Non-pigmented ciliary epithelial cell (primary cell): ENCODE measurements at regions not wholly inside any gene's neighbourhood (a gene's known extent, or its start where the extent isn't known, plus 50 kb on each side); places are given as distances from the start of the nearest gene placed in this dataset.

Experiments used
- DNase-seq: peaks from one replicate; pipeline ENCODE4 v3.0.0-alpha.2; 2010; ENCODE audit warnings: low read depth

DNA sequence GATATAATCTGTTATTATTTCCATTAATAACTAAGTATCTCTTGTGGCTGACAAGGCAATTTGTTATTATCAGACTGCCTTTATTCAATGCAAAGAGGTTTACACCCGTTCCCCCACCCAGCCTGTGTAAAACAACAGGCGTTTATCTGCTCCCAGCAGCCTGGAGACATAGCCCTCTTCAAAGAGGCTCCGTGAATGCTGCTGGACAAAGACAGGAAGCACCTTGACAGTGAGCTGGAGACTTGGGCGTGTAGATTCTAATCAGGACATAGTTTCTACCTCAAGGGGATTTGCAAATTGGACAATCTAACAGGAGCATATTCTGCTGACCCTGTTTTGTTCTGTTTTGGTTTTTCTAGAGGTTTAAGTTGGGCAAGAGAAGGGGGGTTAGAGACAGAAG, 733.0 kb upstream of the KIRREL3 start:
- DNase-seq, result no peak

DNA sequence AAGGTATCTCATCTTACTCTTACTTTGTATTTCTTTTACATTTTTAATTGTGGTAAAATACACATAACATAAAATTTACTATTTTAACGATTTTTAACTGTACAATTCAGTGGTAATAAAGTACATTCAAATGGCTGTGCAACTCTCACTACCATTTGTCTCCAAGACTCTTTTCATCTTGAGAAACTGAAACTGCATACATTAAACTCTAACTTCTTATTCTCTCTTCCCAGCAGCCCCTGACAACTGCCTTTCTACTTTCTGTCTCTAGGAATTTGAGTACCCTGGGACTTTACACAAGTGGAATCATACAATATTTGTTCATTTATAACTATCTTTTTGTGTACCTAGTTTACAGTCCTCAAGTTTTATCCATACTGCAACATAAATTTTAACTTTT, 725.8 kb upstream of the KIRREL3 start:
- no peak for DNase-seq

DNA sequence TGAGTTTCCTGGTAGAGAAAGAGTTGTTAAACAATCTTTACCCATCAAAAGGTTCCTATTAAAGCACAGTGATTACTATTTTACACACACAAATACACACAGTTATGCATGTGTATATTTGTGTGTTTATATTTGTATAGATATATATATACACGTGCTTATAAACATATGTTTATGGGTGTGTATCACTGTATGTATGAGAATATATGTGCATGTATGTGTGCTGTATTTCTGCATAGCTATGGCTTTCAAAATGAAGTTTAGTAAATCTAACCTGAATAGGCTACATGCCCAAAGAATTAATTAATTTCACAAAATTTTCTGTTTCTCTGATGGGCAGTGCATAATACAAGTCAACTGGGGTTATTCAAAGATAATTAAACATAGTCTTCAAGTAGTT, 723.1 kb upstream of the KIRREL3 start:
- DNase-seq, result no peak

DNA sequence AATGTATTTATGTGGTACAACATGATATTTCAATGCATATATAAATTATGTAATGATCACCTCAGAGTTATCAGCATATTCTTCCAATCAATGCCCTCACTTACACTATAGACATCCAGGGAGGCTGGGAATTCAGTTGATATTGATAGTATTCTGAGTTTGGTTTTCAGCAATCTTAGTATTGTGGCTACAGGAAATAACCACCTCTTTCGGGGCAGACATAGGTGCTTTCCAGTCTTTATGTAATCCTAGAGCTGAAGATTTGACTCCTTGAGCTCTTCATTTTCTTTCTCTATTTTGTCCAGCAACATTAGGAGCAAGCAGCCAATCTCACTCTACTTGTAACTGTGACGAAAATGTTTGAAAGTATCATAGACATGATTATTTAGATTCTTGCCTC, 712.7 kb upstream of the KIRREL3 start:
- no peak for DNase-seq

DNA sequence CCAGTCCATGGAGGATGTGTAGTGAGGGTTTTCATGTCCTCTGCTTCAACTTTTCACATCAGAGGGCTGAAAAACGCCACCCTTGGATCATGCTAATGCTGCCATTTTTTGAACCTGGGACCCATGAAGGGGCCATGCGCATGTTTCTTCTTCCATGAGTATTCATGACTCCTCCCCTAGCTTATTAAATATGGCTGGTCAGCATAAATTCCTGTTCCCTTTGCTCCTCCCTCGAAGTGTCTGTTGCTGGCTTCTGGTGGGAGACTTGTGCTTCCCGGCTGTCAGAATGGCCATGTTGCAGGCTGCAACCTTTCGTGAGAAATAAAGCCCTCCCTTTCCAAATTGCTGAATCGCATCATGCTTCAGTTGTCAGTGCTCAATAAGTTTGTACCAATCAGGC, 711.2 kb upstream of the KIRREL3 start:
- DNase-seq, result no peak

DNA sequence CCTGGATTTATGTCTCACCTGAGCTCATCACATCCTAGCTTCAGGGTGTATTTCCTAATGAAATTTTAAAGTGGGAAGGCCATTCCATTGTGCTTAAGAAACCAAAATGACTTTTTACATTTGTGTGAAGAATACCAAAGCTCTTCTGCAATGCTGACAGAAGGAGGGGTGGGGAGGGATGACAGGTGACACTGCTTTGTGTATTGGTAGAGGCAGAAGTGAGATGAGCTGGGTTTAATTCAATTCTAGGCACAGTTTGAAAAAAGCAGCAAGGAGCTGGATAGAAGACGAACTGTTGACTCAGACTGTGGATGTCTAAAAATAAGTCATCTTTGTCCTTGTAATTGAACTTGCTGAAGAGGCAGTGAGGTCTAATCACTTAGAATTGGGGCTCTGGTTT, 710.3 kb upstream of the KIRREL3 start:
- DNase-seq, result no peak

DNA sequence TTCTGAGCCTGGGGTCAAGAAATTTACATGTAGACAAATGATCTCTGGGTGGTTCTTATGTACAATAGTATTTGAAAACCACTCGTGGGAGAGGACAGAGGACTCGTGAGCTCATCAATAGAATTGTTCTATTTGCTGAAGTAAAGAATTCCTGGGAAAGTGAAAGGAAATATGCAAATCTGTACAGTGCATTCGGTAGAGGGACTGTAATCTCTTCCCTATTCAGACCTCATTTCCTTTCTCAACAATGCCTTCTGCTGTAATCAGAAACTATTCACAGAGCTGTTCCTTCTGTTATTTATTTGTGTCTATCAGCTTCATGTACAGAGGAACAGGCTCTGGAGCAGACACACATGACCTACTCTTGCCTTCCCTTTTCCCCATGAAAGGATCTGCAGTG, 709.4 kb upstream of the KIRREL3 start:
- no peak for DNase-seq

DNA sequence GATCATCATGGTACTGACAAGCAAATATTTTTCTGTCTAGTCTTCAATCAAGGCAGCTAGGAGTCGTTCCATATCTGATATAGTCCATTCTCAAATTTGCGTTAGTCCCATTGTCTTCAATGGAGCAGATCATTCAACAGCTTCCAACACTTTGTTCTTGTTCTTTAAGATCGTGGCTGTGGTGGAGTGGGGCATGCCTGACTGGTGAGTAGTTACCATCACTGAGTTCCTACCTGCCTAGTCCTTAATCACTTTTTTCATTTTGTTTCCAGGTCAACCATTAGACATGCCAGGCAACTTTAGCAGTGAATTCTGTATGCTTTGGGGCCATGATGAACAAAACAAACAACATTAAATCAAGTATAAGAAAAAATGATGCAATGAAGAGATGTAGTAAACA, 693.1 kb upstream of the KIRREL3 start:
- DNase-seq, result no peak

DNA sequence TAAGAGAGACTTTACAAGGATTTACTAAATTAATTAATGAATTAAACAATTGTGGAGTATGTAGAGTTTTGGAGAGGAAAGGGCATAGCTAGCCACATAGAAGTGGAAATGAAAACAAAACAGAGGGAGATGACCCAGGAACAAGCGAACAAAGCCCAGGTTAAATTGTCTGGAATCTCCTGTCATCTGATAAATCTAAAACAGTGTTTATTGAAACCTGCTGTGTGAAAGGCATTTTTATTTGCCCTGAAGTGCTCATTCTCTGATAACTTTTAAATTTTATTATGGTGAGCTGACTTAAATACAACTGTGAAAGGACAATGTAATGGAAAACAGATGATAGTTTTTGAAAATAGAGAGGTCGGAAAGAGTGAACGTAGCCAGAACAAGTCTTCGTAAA, 682.8 kb upstream of the KIRREL3 start:
- DNase-seq, result no peak

DNA sequence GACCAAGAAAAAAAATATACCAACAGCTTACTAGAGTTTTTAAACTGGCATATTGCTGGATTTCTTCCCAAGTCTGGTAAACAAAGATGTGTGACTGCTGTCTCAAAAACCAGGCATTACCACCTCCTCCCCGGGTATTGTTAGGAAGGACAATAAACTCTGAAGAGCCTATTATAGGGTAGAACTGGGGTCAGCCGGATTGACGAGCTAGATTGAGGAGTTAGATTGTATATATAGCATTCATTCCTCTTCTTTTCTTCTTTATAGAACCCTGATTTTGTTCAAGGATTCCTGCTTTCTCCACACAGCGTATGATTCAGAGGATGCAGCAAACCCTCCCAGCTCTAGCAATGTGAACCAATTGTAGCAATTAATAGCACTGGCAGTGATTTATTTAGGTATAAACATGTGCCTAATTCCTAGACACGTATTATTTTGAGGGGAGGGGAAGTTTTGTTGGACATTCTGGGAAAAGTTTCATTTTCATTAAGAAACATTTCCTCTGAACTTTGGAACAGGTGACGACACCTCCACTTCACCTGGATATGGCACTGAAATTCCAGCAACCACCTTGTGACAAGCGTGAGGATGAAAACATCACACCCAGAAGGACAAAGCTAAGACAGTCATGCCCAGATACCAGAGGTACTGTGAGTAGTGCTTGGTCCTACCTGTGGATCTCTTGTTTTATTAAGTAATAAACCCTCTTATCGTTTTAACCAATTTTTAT, 679.4 kb upstream of the KIRREL3 start:
- DNase-seq, result no peak

DNA sequence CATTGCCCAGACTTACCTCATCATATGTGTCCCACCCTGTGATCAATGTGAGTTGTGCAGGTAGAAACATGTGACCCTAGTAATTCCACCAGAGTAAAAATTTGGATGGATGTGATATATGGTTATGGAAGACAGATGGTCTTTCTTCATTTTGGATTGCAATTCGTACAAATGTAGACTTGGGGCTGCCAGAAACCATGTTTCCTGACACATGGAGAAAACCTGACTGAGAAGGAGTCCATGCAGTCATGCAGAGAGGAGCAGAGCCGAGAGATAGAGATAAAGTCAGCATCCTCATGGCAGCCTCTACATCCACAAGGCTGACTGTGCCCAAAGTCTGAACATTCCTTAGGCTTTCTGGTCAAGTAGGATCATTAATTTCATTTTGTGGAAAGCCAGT, 678.1 kb upstream of the KIRREL3 start:
- DNase-seq, result no peak

DNA sequence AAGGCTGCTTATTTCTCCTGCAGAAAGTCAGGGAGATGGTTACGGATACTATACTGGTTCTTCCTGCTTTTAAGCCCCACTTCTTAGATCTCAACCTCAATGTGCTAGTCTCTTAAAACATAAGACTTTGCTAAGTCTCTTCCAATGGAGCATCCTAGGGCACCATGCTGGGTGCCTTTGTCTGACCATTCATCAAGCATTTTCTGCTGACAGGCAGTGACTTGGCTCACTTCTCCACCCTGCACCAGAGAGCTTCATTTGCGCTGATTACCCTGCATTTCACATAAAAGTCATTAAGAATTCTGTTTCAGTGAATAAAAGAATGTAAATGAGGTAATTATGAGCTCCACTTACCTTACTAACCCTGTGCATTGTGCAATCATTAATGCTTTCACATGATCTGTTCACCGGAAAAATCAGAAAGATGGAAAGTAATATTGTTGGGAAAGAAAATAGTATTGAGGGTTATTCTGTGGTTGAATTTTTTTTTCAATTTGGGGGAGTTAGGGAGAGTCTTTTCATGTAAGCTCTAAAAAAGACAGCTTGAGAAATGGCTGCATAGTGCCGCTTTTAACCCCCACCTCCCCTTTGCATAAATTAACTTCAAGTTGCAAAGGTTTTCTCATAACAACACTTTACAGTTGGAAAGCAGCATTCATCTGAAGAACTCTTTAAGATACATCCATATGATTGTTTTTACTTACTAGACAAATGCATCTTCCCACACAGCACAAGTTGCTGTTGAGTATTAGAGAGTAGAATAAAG, 677.3 kb upstream of the KIRREL3 start:
- DNase-seq, result no peak

DNA sequence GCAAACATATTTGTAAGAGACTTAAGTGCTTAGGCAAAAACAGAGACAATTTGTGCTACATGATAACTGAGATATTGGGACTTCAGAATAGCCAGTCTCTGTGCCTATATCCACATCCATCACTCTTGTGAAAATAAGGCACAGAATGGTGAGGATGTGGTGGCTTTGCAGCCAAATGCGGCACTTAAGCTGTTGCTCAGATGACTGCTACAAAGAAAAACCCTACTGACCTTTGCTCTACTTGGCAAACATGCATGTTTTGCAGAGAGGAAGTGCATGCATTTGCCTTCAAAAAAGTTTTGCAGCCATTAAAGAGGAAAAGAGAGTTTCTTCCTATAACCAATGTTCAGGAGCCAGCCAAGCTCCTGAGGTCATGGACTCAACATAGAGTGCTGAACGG, 675.0 kb upstream of the KIRREL3 start:
- DNase-seq, result no peak

DNA sequence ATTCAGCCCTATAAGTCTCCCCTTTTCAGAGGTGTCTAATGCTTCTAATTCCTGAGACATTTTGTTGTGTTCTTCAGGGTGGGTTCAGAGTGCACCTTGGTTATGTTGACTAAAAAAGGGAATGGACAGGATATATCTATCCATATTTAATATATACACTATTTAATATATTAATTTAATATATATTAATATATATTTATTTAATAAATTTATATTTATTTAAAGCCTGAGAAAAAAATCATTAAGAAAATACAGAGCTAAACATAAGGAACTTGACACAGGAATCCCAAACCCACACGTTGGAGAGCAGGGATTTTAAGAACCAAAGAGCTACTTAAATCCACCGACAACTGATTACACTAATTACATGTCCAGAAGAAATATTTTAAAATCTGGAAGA, 674.2 kb upstream of the KIRREL3 start:
- no peak for DNase-seq

DNA sequence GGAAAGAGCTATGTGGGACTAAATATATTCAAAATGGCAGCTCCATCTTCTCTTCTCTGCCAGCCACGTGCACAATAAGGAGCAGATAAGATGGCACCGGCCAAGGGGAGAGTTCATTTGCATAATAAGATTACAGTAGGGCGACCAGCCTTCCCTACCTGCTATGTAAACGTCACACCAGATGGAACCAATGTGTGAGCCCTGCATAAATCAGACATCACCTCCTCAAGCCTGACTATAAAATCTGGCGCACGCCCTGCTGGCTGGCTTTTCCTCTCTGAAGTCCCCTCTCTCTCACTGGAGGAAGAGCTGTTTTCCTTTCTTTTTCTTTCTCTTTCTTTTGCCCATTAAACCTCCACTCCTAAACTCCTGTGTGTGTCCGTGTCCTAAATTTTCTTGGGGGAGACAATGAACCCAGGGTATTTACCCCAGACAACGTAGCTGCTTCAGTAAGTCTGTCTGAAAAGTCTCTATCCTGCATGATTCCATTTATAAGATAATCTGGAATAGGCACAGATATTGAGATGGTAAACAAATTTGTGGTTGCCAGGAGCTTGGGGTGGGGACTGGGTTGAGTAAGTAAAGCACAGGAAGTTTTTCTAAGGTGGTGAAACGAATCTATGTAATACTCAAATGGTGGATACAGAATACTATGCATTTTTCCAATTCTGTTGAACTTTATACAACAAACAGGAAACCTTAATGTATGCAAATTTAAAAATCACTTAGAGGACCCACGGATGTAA, 670.0 kb upstream of the KIRREL3 start:
- DNase-seq, result no peak

DNA sequence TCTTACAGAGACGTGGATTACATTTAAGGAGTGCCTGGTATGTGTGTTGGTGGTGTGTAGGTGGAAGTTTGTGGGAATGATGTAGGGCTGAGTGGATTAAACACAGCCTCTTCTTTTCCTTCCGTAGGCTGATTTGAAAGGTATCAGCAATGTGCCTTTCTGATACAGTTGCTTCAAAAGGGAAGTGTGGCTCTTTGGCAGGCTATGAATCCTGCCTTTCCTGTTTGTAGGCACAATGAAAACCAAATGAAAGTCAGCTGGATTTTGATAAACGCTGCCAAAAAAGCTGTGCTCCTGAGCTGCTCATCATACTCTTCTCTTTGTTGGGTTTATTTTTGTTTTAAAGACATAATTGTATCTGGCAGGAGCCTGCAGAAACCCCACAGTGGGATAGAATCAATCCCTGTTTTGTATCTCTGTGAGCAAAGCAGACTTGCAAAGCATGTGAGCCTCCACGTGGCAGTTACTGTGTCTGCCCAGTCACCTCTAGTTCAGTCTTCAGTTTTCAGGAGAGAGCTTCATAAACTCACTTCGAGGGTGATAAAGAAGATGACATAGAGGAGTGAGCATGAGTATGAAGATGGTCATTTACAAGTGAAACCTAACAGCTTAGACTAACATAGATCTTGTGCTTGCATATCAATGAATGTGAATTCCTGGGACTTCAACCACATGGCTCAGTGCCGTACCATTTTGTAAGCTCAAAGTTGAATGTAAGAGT, 655.7 kb upstream of the KIRREL3 start:
- no peak for DNase-seq

DNA sequence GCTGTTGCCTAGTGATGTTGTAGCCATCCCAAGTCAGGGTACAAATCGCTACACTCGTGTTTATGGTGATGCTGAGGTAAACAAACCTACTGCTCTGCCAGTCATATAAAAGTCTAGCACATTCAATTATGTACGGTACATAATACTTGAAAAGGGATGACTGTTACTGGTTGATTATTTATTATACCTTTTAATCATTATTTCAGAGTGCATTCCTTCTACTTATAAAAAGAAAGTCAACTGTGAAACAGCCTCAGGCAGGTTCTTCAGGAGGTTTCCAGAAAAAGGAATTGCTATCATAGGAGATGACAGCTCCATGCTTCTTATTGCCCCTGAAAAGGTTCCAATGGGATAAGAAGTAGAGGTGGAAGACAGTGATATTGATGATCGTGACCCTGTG, 652.5 kb upstream of the KIRREL3 start:
- no peak for DNase-seq

DNA sequence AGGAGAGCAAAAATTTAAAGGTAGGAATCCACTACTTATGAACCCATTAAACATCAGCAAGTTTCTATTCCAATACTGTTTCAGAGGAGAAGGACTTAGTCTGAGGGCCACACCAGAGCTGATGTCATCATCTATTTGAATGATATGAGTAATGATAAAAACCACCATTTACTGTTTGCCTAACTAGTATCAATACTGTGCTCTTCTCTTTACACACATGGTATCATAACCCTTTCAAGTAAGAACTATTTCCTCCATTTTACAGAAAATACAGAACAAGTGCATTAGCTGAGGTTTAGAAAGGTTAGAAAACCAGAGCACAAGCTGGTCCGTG, 651.3 kb upstream of the KIRREL3 start:
- no peak for DNase-seq

DNA sequence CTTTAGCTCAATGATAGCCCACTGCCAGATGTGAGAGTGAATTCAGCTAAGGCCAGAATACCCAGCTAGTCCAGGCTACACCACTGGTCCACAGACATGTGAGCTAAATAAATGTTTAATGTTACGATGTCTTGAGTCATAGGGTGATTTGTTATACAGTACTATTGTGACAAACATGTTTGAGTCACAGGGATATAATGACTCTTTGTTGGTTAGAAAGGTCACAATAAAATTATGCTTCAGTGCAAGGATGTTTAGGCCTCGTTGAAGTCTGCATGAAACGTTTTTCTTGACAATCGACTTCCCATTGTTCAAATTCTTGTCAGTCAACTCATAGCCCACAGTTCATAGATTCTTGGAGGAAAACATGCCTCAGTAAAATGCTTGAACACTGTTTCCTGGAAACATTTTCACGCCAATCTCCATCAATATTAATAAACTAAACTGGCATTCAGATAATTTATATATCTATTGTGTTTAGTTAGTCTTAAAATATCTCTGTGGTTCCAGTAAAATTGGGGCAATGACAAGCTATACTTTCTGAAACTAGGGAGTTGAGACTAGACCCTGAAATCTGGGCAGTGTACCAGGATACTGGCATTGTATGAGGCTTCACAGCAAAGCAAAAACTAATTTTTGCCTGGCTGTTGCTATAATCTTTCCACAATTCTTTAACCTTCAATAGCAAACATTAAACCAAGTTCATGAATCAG, 650.8 kb upstream of the KIRREL3 start:
- DNase-seq, result peak; percentile 31

DNA sequence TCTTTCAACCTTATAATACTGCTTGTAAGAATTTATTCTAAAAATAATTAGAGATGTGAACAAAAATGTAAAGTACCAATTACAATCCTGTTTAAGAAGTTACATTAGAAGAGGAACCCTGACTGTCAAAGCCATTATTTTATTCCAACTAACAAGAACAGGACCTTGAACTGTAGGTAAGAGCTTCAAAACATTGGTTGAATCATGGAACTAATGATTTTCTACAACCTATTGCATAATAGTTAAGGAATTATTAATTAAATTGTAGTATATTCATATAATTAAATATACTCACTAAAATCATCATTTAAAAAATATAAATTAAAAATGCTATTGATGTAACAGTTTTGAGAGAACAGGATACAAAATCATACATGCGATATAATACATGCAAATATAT, 649.4 kb upstream of the KIRREL3 start:
- DNase-seq, result no peak

DNA sequence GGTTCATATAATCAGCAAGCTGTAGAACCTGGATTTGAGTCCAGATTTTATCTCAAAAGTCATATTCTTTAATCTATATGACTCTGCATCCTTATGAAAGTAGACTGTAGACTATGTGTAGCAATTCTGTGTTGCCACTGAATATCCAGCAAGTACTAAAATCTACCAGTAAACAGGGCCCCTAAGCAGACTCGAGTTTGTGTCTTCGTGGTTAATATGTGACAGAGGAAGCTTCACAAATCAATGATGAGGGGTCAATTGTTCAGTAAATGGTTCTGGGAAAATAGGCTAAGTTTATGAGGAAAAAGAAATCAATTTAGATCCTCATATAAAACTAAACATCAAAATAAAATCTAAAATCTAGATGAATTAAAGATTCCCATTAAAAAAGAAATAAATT, 648.5 kb upstream of the KIRREL3 start:
- DNase-seq, result no peak

DNA sequence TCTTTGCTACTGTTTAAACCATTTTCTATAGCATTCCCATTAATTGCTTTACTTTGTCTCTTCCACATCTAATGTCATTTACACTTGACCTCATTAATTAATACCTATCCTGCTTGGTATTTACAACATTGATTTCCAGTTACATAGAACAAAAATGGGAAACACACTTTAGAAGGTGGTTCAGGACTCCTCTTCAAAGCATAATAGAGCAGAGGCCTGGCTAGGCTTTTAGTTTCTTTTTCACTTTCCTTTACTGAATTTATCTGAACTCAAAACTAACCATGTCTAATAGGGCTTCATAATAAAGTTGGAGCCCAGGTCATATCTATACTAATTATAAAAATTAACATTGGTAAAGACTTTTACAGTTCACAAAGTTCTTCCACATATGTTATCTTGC, 648.0 kb upstream of the KIRREL3 start:
- DNase-seq, result no peak
